KMS-11 (cell line): ENCODE measurements at regions not wholly inside any gene's neighbourhood (a gene's known extent, or its start where the extent isn't known, plus 50 kb on each side); places are given as distances from the start of the nearest gene placed in this dataset.

ENCODE experiments used
- H2AFZ ChIP-seq: fragments of 200-600 bp; sonication (generic); 2 replicates; pipeline ENCODE4 v1.6.1; 2016; ENCODE audit warnings: antibody characterized with exemption, mixed run types, low read depth
- H3K27ac ChIP-seq: fragments of 200-600 bp; sonication (generic); 2 replicates; pipeline ENCODE4 v1.6.1; 2016; ENCODE audit warnings: mild to moderate bottlenecking, mixed run types
- H3K27me3 ChIP-seq: fragments of 200-600 bp; sonication (generic); 2 replicates; pipeline ENCODE4 v1.6.1; 2017; ENCODE audit warnings: mild to moderate bottlenecking, low read depth, mixed run types, moderate library complexity; ENCODE audit not compliant: insufficient read depth
- H3K36me3 ChIP-seq: fragments of 200-600 bp; sonication (generic); 2 replicates; pipeline ENCODE4 v1.6.1; 2017; ENCODE audit warnings: mild to moderate bottlenecking, mixed run types; ENCODE audit not compliant: insufficient read depth
- H3K4me1 ChIP-seq: fragments of 200-600 bp; sonication (generic); 2 replicates; pipeline ENCODE4 v1.6.1; 2016; ENCODE audit warnings: mild to moderate bottlenecking, low read depth, mixed run types; ENCODE audit not compliant: poor library complexity, severe bottlenecking
- H3K4me2 ChIP-seq: fragments of 200-600 bp; sonication (generic); 2 replicates; pipeline ENCODE4 v1.7.0; 2016; ENCODE audit warnings: mild to moderate bottlenecking, mixed run types
- H3K4me3 ChIP-seq: fragments of 200-600 bp; sonication (generic); IDR thresholded peaks from 2 replicates; pipeline ENCODE4 v1.6.1; 2017; ENCODE audit warnings: low read depth, low read length, mixed read lengths; ENCODE audit not compliant: insufficient read depth
- H3K79me2 ChIP-seq: fragments of 200-600 bp; sonication (generic); 2 replicates; pipeline ENCODE4 v1.6.1; 2016; ENCODE audit warnings: low read depth, mixed run types; ENCODE audit not compliant: insufficient read depth
- H3K9ac ChIP-seq: fragments of 200-600 bp; sonication (generic); 2 replicates; pipeline ENCODE4 v1.6.1; 2016; ENCODE audit warnings: mild to moderate bottlenecking, mixed run types
- H4K20me1 ChIP-seq: fragments of 200-600 bp; sonication (generic); 2 replicates; pipeline ENCODE4 v1.6.1; 2016; ENCODE audit warnings: mild to moderate bottlenecking, mixed run types; ENCODE audit not compliant: insufficient read depth
- TF ChIP-seq, protein P1 (sequence below): fragments of 200-600 bp; sonication (generic); conservative IDR thresholded peaks from 2 replicates; pipeline ENCODE4 v1.6.1; 2017; ENCODE audit warnings: low read depth, mild to moderate bottlenecking, antibody characterized with exemption, low read length, moderate library complexity, mixed read lengths

DNA sequence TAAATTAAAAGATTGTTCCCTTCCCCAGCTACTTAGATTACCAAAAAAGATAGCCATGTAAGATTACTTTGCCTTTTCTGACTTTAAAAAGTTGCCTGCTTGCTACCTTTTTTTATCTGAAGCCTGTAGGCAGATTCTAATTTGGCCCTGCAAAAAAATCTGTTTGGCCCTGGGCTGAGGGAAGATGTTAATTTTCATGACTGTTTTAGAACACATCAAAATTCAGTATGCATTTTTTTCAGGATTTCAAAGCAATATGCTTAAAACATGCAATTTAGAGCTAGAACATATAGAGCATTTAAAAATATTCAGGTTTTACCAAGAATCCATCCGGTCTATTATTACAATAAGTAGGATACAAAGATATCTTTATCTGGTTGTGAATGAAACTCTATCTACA is 563.6 kb downstream of the NR2F1-AS1 start:
- TF ChIP-seq, protein P1, sequence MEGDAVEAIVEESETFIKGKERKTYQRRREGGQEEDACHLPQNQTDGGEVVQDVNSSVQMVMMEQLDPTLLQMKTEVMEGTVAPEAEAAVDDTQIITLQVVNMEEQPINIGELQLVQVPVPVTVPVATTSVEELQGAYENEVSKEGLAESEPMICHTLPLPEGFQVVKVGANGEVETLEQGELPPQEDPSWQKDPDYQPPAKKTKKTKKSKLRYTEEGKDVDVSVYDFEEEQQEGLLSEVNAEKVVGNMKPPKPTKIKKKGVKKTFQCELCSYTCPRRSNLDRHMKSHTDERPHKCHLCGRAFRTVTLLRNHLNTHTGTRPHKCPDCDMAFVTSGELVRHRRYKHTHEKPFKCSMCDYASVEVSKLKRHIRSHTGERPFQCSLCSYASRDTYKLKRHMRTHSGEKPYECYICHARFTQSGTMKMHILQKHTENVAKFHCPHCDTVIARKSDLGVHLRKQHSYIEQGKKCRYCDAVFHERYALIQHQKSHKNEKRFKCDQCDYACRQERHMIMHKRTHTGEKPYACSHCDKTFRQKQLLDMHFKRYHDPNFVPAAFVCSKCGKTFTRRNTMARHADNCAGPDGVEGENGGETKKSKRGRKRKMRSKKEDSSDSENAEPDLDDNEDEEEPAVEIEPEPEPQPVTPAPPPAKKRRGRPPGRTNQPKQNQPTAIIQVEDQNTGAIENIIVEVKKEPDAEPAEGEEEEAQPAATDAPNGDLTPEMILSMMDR = no peak
- no peak overlapping the region for H3K9ac ChIP-seq
- no peaks in the 10 kb centered on the region for H4K20me1 ChIP-seq
- H3K27ac ChIP-seq = no peak overlapping the region
- H3K36me3 ChIP-seq = no peaks in the 10 kb centered on the region
- no peaks in the 10 kb centered on the region for H3K79me2 ChIP-seq
- no peak overlapping the region for H2AFZ ChIP-seq
- no peak overlapping the region for H3K4me3 ChIP-seq
- H3K27me3 ChIP-seq = no peaks in the 10 kb centered on the region
- H3K4me2 ChIP-seq = no peak overlapping the region
- H3K4me1 ChIP-seq = peaks cover 9% of the 10 kb centered on the region

DNA sequence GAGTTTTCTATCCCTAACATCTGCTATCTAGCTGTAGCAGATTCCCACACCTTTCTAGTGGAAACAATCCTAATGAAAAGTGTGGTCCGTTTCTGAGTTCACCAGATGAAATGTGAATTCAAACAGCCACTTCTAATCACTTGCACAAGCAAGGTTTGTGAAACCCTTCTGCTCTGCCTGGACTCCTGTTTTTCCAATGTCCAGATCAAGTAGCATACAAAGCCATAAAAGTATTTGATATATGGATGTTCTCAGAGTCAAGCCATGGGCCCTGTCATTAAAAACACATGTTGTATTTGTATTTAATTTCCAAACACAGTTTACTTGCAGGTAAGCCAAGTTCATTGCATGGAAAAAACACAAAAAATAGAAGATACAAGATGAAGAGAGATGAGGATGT is 570.4 kb downstream of the NR2F1-AS1 start:
- no peak overlapping the region for H3K4me2 ChIP-seq
- H3K79me2 ChIP-seq = no peaks in the 10 kb centered on the region
- H3K27me3 ChIP-seq = no peaks in the 10 kb centered on the region
- TF ChIP-seq, protein P1 = no peak
- no peaks in the 10 kb centered on the region for H3K36me3 ChIP-seq
- no peak overlapping the region for H3K9ac ChIP-seq
- no peaks in the 10 kb centered on the region for H4K20me1 ChIP-seq
- no peaks in the 10 kb centered on the region for H3K4me1 ChIP-seq
- no peak overlapping the region for H3K27ac ChIP-seq
- no peak overlapping the region for H3K4me3 ChIP-seq
- H2AFZ ChIP-seq = no peak overlapping the region

DNA sequence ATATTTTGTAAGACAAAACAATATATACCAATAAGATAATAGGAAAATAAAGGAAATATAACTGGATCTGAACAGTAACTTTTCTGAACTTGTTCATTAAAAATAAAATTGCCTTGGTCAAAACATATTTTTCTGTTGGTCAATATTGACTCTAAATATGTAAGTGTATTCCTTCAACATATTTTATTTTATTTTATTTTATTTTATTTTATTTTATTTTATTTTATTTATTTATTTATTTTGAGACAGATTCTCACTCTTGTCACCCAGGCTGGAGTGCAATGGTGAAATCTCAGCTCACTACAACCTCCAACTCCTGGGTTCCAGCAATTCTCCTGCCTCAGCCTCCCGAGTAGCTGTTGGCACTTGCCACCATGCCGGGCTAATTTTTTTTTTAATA is 571.0 kb downstream of the NR2F1-AS1 start:
- H4K20me1 ChIP-seq = no peaks in the 10 kb centered on the region
- TF ChIP-seq, protein P1 = no peak
- H3K4me2 ChIP-seq = no peak overlapping the region
- no peaks in the 10 kb centered on the region for H3K27me3 ChIP-seq
- no peak overlapping the region for H3K9ac ChIP-seq
- H3K36me3 ChIP-seq = no peaks in the 10 kb centered on the region
- no peak overlapping the region for H2AFZ ChIP-seq
- H3K4me3 ChIP-seq = no peak overlapping the region
- no peaks in the 10 kb centered on the region for H3K4me1 ChIP-seq
- H3K79me2 ChIP-seq = no peaks in the 10 kb centered on the region
- H3K27ac ChIP-seq = no peak overlapping the region

DNA sequence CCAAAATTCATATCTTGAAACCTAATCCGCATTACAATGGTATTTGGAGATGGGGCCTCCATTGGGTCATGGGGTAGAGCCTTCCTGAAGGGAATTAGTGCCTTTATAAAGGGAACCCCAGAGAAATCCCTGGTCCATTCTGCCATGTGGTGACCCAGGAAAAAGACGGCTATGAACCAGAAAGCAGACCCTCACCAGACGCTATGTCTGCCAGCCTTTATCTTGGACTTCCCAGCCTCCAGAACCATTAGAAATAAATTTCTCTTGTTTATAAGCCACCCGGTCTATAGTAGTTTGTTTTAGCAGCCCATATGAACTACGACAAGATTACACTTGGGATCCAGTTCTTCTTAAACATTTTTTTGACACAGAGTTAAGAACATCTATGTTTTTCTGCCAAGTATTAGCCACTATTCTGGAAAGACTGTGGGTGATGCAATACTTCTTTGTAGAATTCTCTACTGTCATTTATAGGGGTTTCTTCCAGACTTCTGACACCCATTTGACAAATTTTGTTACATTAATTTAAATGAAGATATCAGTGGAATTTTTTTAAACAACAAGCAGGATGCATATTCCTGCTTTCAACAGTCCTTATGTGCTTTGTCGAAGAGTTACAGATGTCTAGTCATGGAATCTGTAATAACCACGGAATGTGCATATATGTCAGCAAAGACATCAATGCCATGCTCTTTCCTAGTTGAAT is 572.4 kb downstream of the NR2F1-AS1 start:
- H3K9ac ChIP-seq = no peak overlapping the region
- H3K27ac ChIP-seq = no peak overlapping the region
- H3K4me2 ChIP-seq = no peak overlapping the region
- H3K36me3 ChIP-seq = no peaks in the 10 kb centered on the region
- H3K27me3 ChIP-seq = no peaks in the 10 kb centered on the region
- TF ChIP-seq, protein P1 = no peak
- H2AFZ ChIP-seq = no peak overlapping the region
- no peaks in the 10 kb centered on the region for H3K4me1 ChIP-seq
- H4K20me1 ChIP-seq = no peaks in the 10 kb centered on the region
- no peaks in the 10 kb centered on the region for H3K79me2 ChIP-seq
- H3K4me3 ChIP-seq = no peak overlapping the region
